D721Med (cell line): ENCODE measurements at regions not wholly inside any gene's neighbourhood (a gene's known extent, or its start where the extent isn't known, plus 50 kb on each side); places are given as distances from the start of the nearest gene placed in this dataset.

ENCODE experiments used
- DNase-seq: peaks from one replicate; pipeline ENCODE4 v3.0.0; 2011; ENCODE audit warnings: low spot score; ENCODE audit not compliant: insufficient read length
- FAIRE-seq: peaks from 2 replicates; lab custom pipeline; 2011; peaks lifted over from hg19 to GRCh38; lab: Jason Lieb, UNC
- CTCF ChIP-seq: IDR thresholded peaks from 2 replicates; pipeline ENCODE4 v1.5.1; 2012; ENCODE audit warnings: mild to moderate bottlenecking, control low read depth; ENCODE audit not compliant: insufficient read depth; ENCODE audit errors: missing control alignments

GRCh38 chr5:91269198-91269597, 113.9 kb downstream of the ARRDC3 start:
- TF ChIP-seq CTCF: no peak
- no peak for FAIRE-seq
- DNase-seq: no peak

- FAIRE-seq: no peak
- no peak for TF ChIP-seq CTCF
- DNase-seq: no peak
These were observed 116.9 kb downstream of the ARRDC3 start for GRCh38 chr5:91266184-91266705.

- DNase-seq (no peak), FAIRE-seq (no peak)
- TF ChIP-seq CTCF: no peak
These were observed 118.6 kb downstream of the ARRDC3 start for GRCh38 chr5:91264311-91265051.

- no peak for TF ChIP-seq CTCF
- no peak for DNase-seq
- no peak for FAIRE-seq
These were observed 119.2 kb downstream of the ARRDC3 start for GRCh38 chr5:91263898-91264297.

GRCh38 chr5:91257301-91257700, 125.8 kb downstream of the ARRDC3 start:
- DNase-seq (no peak), FAIRE-seq (no peak)
- TF ChIP-seq CTCF: no peak

GRCh38 chr5:91256142-91256524, 127.0 kb downstream of the ARRDC3 start:
- FAIRE-seq (no peak), DNase-seq (no peak)
- no peak for TF ChIP-seq CTCF

DNA sequence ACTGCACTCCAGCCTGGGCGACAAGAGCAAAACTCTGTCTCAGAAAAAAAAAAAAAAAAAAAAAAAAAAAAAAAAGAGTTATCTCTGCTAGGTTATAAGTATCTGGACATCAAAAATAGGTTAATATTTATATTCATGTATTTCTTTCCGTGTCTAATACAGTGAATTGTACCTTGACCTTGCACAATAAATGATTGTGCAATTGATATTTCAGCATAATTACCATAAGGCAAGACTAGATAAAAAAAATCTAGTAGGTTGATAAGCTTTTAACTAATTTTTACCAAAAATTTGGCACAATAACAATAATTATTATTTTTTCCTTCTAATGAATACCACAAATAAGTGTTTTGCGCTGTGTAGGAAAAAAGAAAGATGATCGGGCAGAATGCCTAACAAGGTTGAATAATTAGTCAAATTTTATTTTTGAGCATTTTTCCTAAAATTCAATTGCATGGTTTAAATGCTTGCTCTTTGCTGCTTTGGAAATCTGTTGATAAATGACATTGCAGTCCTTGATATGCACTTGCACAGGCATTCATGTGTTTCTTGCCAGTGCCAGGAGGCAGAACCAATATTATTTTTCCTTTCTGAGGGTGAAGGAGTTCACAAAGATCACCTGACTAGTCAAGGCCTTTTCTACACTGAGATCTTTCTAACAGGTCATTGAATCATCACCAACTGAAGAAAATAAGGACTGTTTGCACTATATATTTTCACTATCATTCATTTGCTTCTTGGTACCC, 127.5 kb downstream of the ARRDC3 start:
- TF ChIP-seq CTCF: no peak
- FAIRE-seq (no peak), DNase-seq (no peak)
